K562 (cell line): ENCODE measurements at regions not wholly inside any gene's neighbourhood (a gene's known extent, or its start where the extent isn't known, plus 50 kb on each side); places are given as distances from the start of the nearest gene placed in this dataset.

ENCODE experiments used
- ATAC-seq: fragments of 200-7000 bp; cut with Tn5 transposase; 3 replicates; pipeline ENCODE4 v1.9.1; 2020; ENCODE audit warnings: moderate library complexity
- BruUV-seq: library from RNA; stranded (reverse); fragments of 400-500 nt; replicated peaks from 2 replicates; lab custom pipeline; 2021; lab: Mats Ljungman, UMichigan
- CTCF ChIA-PET: fragments of 300-600 bp; formaldehyde crosslinking; extraction: SDS; loops from one replicate; lab custom pipeline; 2021; ENCODE audit warnings: low intra/inter-chr PET ratio; lab: Yijun Ruan, JAX
- POLR2A ChIA-PET: fragments of 300-600, 350-650 bp; sonication (Branson Sonifier 250); formaldehyde crosslinking; extraction: SDS; loops from one replicate; lab custom pipeline; 2021; ENCODE audit warnings: antibody characterized with exemption, inconsistent platforms; lab: Yijun Ruan, JAX
- DNase-seq, 4 experiments: peaks; one replicate each; pipeline versions ENCODE4 v3.0.0 to v3.0.0-alpha.2; 2011 to 2018; ENCODE audit warnings: low spot score in 3 of 4, mixed read lengths in 3 of 4; ENCODE audit errors: extremely low read depth in 1 of 4
- FAIRE-seq: peaks from 2 replicates; lab custom pipeline; 2011; peaks lifted over from hg19 to GRCh38; lab: Jason Lieb, UNC
- H2AFZ ChIP-seq: 2 replicates; pipeline ENCODE4 v1.6.0; 2011; ENCODE audit warnings: low read depth, low read length, control low read depth, inconsistent platforms
- H3K27ac ChIP-seq: fragments of 200-600 bp; 3 replicates; pipeline ENCODE4 v1.8.0; 2011; ENCODE audit warnings: low read depth, mild to moderate bottlenecking, control low read depth, inconsistent platforms, low read length, moderate library complexity, mixed read lengths; ENCODE audit errors: extremely low read depth
- H3K27me3 ChIP-seq, 2 experiments: fragments of 300-600 bp in 1 of 2; 2 replicates in 1 of 2; 3 replicates in 1 of 2; pipeline versions ENCODE4 v1.6.0 to v1.8.0; 2011; ENCODE audit warnings: inconsistent platforms in 2 of 2, low read length in 2 of 2, mild to moderate bottlenecking in 1 of 2, mixed read lengths in 1 of 2, moderate library complexity in 1 of 2; ENCODE audit not compliant: control insufficient read depth in 2 of 2, insufficient read depth in 2 of 2
- H3K36me3 ChIP-seq: fragments of 300-600 bp; 3 replicates; pipeline ENCODE4 v1.8.0; 2011; ENCODE audit warnings: mild to moderate bottlenecking, low read length, inconsistent platforms; ENCODE audit not compliant: control insufficient read depth, insufficient read depth
- H3K4me1 ChIP-seq, 2 experiments: fragments of 200-600 bp in 1 of 2; replicated peaks in 1 of 2; 2 replicates in 1 of 2; 3 replicates in 1 of 2; pipeline versions ENCODE4 v1.5.1 to v1.8.0; 2011; ENCODE audit warnings: inconsistent platforms in 2 of 2, low read length in 2 of 2, mild to moderate bottlenecking in 1 of 2, mixed read lengths in 1 of 2, moderate library complexity in 1 of 2; ENCODE audit not compliant: control insufficient read depth in 2 of 2, insufficient read depth in 2 of 2
- H3K4me2 ChIP-seq: 2 replicates; pipeline ENCODE4 v1.6.1; 2011; ENCODE audit warnings: low read length, control low read depth, inconsistent platforms, mixed read lengths; ENCODE audit not compliant: insufficient read depth
- H3K4me3 ChIP-seq: fragments of 200-600 bp; sonication (generic), shearing (Covaris generic); 2 replicates; pipeline ENCODE4 v1.5.1; 2016; ENCODE audit warnings: control low read depth, inconsistent platforms
- H3K79me2 ChIP-seq: fragments of 200-600 bp; 3 replicates; pipeline ENCODE4 v1.8.0; 2011; ENCODE audit warnings: low read length, inconsistent platforms; ENCODE audit not compliant: control insufficient read depth, insufficient read depth
- H3K9ac ChIP-seq, 2 experiments: 2 replicates each; pipeline versions ENCODE4 v1.6.0 to v1.6.1; 2011; ENCODE audit warnings: low read depth in 2 of 2, low read length in 2 of 2, control low read depth in 1 of 2, inconsistent platforms in 1 of 2, mild to moderate bottlenecking in 1 of 2, mixed read lengths in 1 of 2; ENCODE audit not compliant: insufficient read depth in 1 of 2
- H3K9me1 ChIP-seq: one replicate; pipeline ENCODE4 v1.6.0; 2011; ENCODE audit warnings: inconsistent platforms, mild to moderate bottlenecking, low read length, moderate library complexity; ENCODE audit not compliant: control insufficient read depth, insufficient read depth
- H3K9me3 ChIP-seq: replicated peaks from 2 replicates; pipeline ENCODE4 v1.5.1; 2011; ENCODE audit warnings: low read depth, low read length, inconsistent platforms; ENCODE audit not compliant: control insufficient read depth, insufficient read depth
- H4K20me1 ChIP-seq: replicated peaks from 2 replicates; pipeline ENCODE4 v1.6.1; 2011; ENCODE audit warnings: low read length, inconsistent platforms, mixed read lengths; ENCODE audit not compliant: control insufficient read depth, insufficient read depth
- ARID3A ChIP-seq: IDR thresholded peaks from 2 replicates; pipeline ENCODE4 v1.6.1; 2012; ENCODE audit warnings: low read depth, low read length, improper control_type of control experiment, borderline replicate concordance
- ATF2 ChIP-seq: sonication (generic); formaldehyde crosslinking; IDR thresholded peaks from 2 replicates; pipeline ENCODE4 v1.8.1; 2022; ENCODE audit warnings: missing genetic modification reagents
- CTCF ChIP-seq, 3 experiments: IDR thresholded peaks in 2 of 3; conservative IDR thresholded peaks in 1 of 3; 2 replicates each; pipeline ENCODE4 v1.5.1; 2011 to 2012; ENCODE audit warnings: low read length in 3 of 3, mild to moderate bottlenecking in 3 of 3, control low read depth in 2 of 3, improper control_type of control experiment in 1 of 3, inconsistent platforms in 1 of 3, low read depth in 1 of 3, mixed read lengths in 1 of 3, moderate library complexity in 1 of 3; ENCODE audit not compliant: insufficient read depth in 2 of 3
- FOS ChIP-seq: IDR thresholded peaks from 3 replicates; pipeline ENCODE4 v1.6.1; 2011; ENCODE audit not compliant: insufficient read length; ENCODE audit errors: extremely low read depth
- FOXA3 ChIP-seq, 2 experiments: fragments of 450-650 bp in 1 of 2; sonication (generic) in 1 of 2; formaldehyde crosslinking; IDR thresholded peaks in 1 of 2; conservative IDR thresholded peaks in 1 of 2; 2 replicates each; pipeline versions ENCODE4 v1.4.0 to v1.8.0; 2020 to 2022; ENCODE audit warnings: mild to moderate bottlenecking in 2 of 2, missing genetic modification reagents in 1 of 2
- IFI16 ChIP-seq: fragments of 250-450 bp; sonication (Bioruptor Pico); IDR thresholded peaks from 2 replicates; pipeline ENCODE4 v2.1.2; 2022; ENCODE audit warnings: mild to moderate bottlenecking, inconsistent platforms
- JUN ChIP-seq, 2 experiments: sonication (generic) in 1 of 2; formaldehyde crosslinking in 1 of 2; IDR thresholded peaks; 2 replicates each; pipeline versions ENCODE4 v1.6.1 to v1.8.0; 2012 to 2022; ENCODE audit warnings: borderline replicate concordance in 2 of 2, mild to moderate bottlenecking in 2 of 2, improper control_type of control experiment in 1 of 2, low read depth in 1 of 2, low read length in 1 of 2, missing genetic modification reagents in 1 of 2
- MTF1 ChIP-seq: fragments of 250-450 bp; sonication (Bioruptor Pico); IDR thresholded peaks from 2 replicates; pipeline ENCODE4 v1.9.0; 2021; ENCODE audit warnings: moderate library complexity, mild to moderate bottlenecking, inconsistent platforms, borderline replicate concordance
- PHTF2 ChIP-seq: fragments of 250-450 bp; sonication (Bioruptor Pico); IDR thresholded peaks from 2 replicates; pipeline ENCODE4 v1.5.0; 2021; ENCODE audit warnings: mild to moderate bottlenecking
- PPARD ChIP-seq: fragments of 250-450 bp; sonication (Bioruptor Pico); IDR thresholded peaks from 2 replicates; pipeline ENCODE4 v1.8.0; 2022; ENCODE audit warnings: inconsistent platforms, mild to moderate bottlenecking, moderate library complexity
- RNF2 ChIP-seq: sonication (generic); IDR thresholded peaks from 2 replicates; pipeline ENCODE4 v1.6.1; 2016
- SPI1 ChIP-seq: IDR thresholded peaks from 2 replicates; pipeline ENCODE4 v1.6.1; 2011; ENCODE audit warnings: low read depth, low read length, control low read depth, borderline replicate concordance
- ZNF140 ChIP-seq: fragments of 250-450 bp; sonication (Bioruptor Pico); IDR thresholded peaks from 2 replicates; pipeline ENCODE4 v1.8.0; 2021; ENCODE audit warnings: moderate library complexity, mild to moderate bottlenecking, inconsistent platforms
- ZNF239 ChIP-seq: fragments of 250-450 bp; sonication (Bioruptor Pico); IDR thresholded peaks from 2 replicates; pipeline ENCODE4 v1.4.0; 2020; ENCODE audit warnings: mild to moderate bottlenecking
- ZNF316 ChIP-seq: fragments of 450-650 bp; IDR thresholded peaks from 2 replicates; pipeline ENCODE4 v1.6.1; 2016
- ZNF436 ChIP-seq: fragments of 250-450, 450-650 bp; sonication (Bioruptor Pico); formaldehyde crosslinking; IDR thresholded peaks from 2 replicates; pipeline ENCODE4 v1.7.0; 2020; ENCODE audit warnings: mild to moderate bottlenecking
- ZNF717 ChIP-seq: fragments of 250-450 bp; sonication (Bioruptor Pico); IDR thresholded peaks from 2 replicates; pipeline ENCODE4 v1.5.0; 2021
- WGBS: fragments of 100-300 bp; shearing (Covaris generic); methylation state at CpG from one replicate; pipeline ENCODE4 v1.1.6; 2016; ENCODE audit warnings: low coverage, mixed read lengths; ENCODE audit not compliant: insufficient coverage; ENCODE audit errors: missing lambda C conversion rate; 5-methylcytosine and 5-hydroxymethylcytosine counted together
- in situ Hi-C: fragments of 300-500 bp; cut with MboI; formaldehyde crosslinking; loops from 4 replicates; pipeline ENCODE4 v1.15.0; 2018; ENCODE audit warnings: inconsistent platforms, mixed read lengths
- intact Hi-C: fragments of 100-400 bp; cut with micrococcal nuclease; formaldehyde crosslinking; loops from 2 replicates; pipeline ENCODE4 v1.14.2; 2022

GRCh38 chr1:221907166-221907932 is 165.5 kb upstream of the DUSP10 start:
- WGBS = 4% methylated on average over 8 of the region's 8 CpGs
- no peak for TF ChIP-seq ATF2 (CRISPR knock-in tag)
- TF ChIP-seq PHTF2 (CRISPR knock-in tag) = no peak
- TF ChIP-seq ZNF717 (CRISPR knock-in tag) = no peak
- TF ChIP-seq IFI16 (CRISPR knock-in tag) = no peak
- TF ChIP-seq JUN (IDR thresholded peaks at IDR 0.05; ENCODE audit: borderline replicate concordance, low read depth, low read length) = no peak
- no peak for TF ChIP-seq JUN (CRISPR knock-in tag; IDR thresholded peaks at IDR 0.05; ENCODE audit: borderline replicate concordance)
- TF ChIP-seq PPARD (CRISPR knock-in tag) = no peak
- no peak for TF ChIP-seq MTF1 (CRISPR knock-in tag)
- no peak for TF ChIP-seq FOS
- no peak for TF ChIP-seq SPI1
- TF ChIP-seq ZNF436 (CRISPR knock-in tag) = no peak
- TF ChIP-seq ZNF316 = no peak
- TF ChIP-seq RNF2 = no peak
- no peak for TF ChIP-seq ARID3A
- TF ChIP-seq ZNF140 (CRISPR knock-in tag) = no peak
- no peak for TF ChIP-seq CTCF (IDR thresholded peaks at IDR 0.05 in 2 of 3, conservative IDR thresholded peaks at IDR 0.05 in 1 of 3; ENCODE audit: insufficient read depth in 2 of 3, low read depth in 1 of 3, low read length in 3 of 3)
- no peak for TF ChIP-seq FOXA3 (CRISPR knock-in tag; conservative IDR thresholded peaks at IDR 0.05 in 1 of 2, IDR thresholded peaks at IDR 0.05 in 1 of 2)
- no peak for TF ChIP-seq ZNF239 (CRISPR knock-in tag)

More at GRCh38 chr1:221907166-221907932, 165.5 kb upstream of the DUSP10 start:
- POLR2A ChIA-PET = interaction anchor here (0.6 to 1.6 kb wide), 5 partner anchors 15 to 894 kb away, joined by 3 to 4 read pairs (median 3); no protein-coding TSS in a partner anchor
- H4K20me1 ChIP-seq = no peaks in the 10 kb centered on the region
- FAIRE-seq (no peak), ATAC-seq (no peak), DNase-seq (no peak)
- H3K9me1 ChIP-seq = no peaks in the 10 kb centered on the region
- H3K4me1 ChIP-seq = no peaks in the 10 kb centered on the region
- H3K4me2 ChIP-seq = no peak overlapping the region
- no peak overlapping the region for H2AFZ ChIP-seq
- H3K27ac ChIP-seq = no peak overlapping the region
- no peaks in the 10 kb centered on the region for H3K36me3 ChIP-seq
- BruUV-seq = no TSS peak
- in situ Hi-C loops = no loop called here
- CTCF ChIA-PET = no interaction called here
- no peak overlapping the region for H3K4me3 ChIP-seq
- no peaks in the 10 kb centered on the region for H3K9me3 ChIP-seq
- H3K9ac ChIP-seq = no peak overlapping the region
- intact Hi-C loops = no loop called here
- H3K27me3 ChIP-seq = no peaks in the 10 kb centered on the region
- H3K79me2 ChIP-seq = no peaks in the 10 kb centered on the region
